A549 (cell line): ENCODE measurements at regions not wholly inside any gene's neighbourhood (a gene's known extent, or its start where the extent isn't known, plus 50 kb on each side); places are given as distances from the start of the nearest gene placed in this dataset.

Experiments used
- ATAC-seq, 2 experiments: fragments of 200-7000 bp in 1 of 2; fragments of >200 bp in 1 of 2; cut with Nextera tagmentation in 1 of 2; cut with Tn5 transposase in 1 of 2; 3 replicates each; pipeline versions ENCODE4 v1.8.0 to v1.9.1; 2018 to 2020; ENCODE audit warnings: mild to moderate bottlenecking in 1 of 2, moderate library complexity in 1 of 2
- CTCF ChIA-PET: fragments of 300-600 bp; sonication (Branson Sonifier 250); formaldehyde crosslinking; extraction: SDS; loops from one replicate; lab custom pipeline; 2021; ENCODE audit warnings: antibody characterized with exemption, inconsistent platforms; lab: Yijun Ruan, JAX
- POLR2A ChIA-PET: fragments of 350-600 bp; formaldehyde crosslinking; extraction: SDS; loops from one replicate; lab custom pipeline; 2021; ENCODE audit warnings: antibody characterized with exemption, inconsistent platforms; lab: Yijun Ruan, JAX
- DNase-seq, 2 experiments: peaks; one replicate each; pipeline versions ENCODE4 v3.0.0 to v3.0.0-alpha.2; 2011 to 2016; ENCODE audit warnings: low read depth in 1 of 2, low spot score in 1 of 2
- FAIRE-seq: peaks from 2 replicates; lab custom pipeline; 2011; peaks lifted over from hg19 to GRCh38; lab: Jason Lieb, UNC
- H3K27ac ChIP-seq, 2 experiments: fragments of >200 bp; sonication (Bioruptor Twin); formaldehyde crosslinking; 3 replicates each; pipeline ENCODE4 v1.5.1; 2016 to 2017
- H3K4me1 ChIP-seq: fragments of >200 bp; sonication (Bioruptor Twin); formaldehyde crosslinking; 3 replicates; pipeline ENCODE4 v1.6.1; 2016
- H3K4me2 ChIP-seq: fragments of >200 bp; sonication (Bioruptor Twin); formaldehyde crosslinking; 3 replicates; pipeline ENCODE4 v1.6.1; 2016
- H3K4me3 ChIP-seq: fragments of >200 bp; sonication (Bioruptor Twin); formaldehyde crosslinking; 3 replicates; pipeline ENCODE4 v1.5.1; 2016
- H3K9me3 ChIP-seq: fragments of >200 bp; sonication (Bioruptor Twin); formaldehyde crosslinking; 3 replicates; pipeline ENCODE4 v1.6.1; 2016
- BHLHE40 ChIP-seq: IDR thresholded peaks from 2 replicates; pipeline ENCODE4 v1.6.1; 2012; ENCODE audit warnings: low read depth, low read length, inconsistent platforms
- CBX2 ChIP-seq: fragments of 200-600 bp; sonication (generic); IDR thresholded peaks from 2 replicates; pipeline ENCODE4 v1.6.1; 2016; ENCODE audit warnings: low read depth, mild to moderate bottlenecking, borderline replicate concordance
- CEBPB ChIP-seq, 2 experiments: fragments of >200 bp in 1 of 2; sonication (Bioruptor Twin) in 1 of 2; formaldehyde crosslinking in 1 of 2; IDR thresholded peaks; 2 replicates each; pipeline ENCODE4 v1.6.1; 2012 to 2016
- CHD4 ChIP-seq: fragments of 200-600 bp; sonication (generic); IDR thresholded peaks from 2 replicates; pipeline ENCODE4 v1.6.1; 2016; ENCODE audit warnings: antibody characterized with exemption, mild to moderate bottlenecking, borderline replicate concordance
- CTCF ChIP-seq: fragments of >200 bp; sonication (Bioruptor Twin); formaldehyde crosslinking; IDR thresholded peaks from 3 replicates; pipeline ENCODE4 v1.5.1; 2016
- EHF ChIP-seq: fragments of 250-450 bp; sonication (Bioruptor Pico); IDR thresholded peaks from 2 replicates; pipeline ENCODE4 v1.5.0; 2020; ENCODE audit warnings: mild to moderate bottlenecking
- ELK1 ChIP-seq: fragments of 150-350 bp; IDR thresholded peaks from 2 replicates; pipeline ENCODE4 v1.6.1; 2014; ENCODE audit warnings: low read depth, mild to moderate bottlenecking, low read length
- ESRRA ChIP-seq: fragments of 150-350 bp; IDR thresholded peaks from 2 replicates; pipeline ENCODE4 v1.6.1; 2014; ENCODE audit warnings: mild to moderate bottlenecking, low read length, borderline replicate concordance
- FOSL2 ChIP-seq, 2 experiments: fragments of 450-650 bp in 1 of 2; fragments of >200 bp in 1 of 2; sonication (Bioruptor Twin) in 1 of 2; formaldehyde crosslinking; IDR thresholded peaks; 2 replicates each; pipeline versions ENCODE4 v1.5.0 to v1.6.1; 2016 to 2020; ENCODE audit warnings: mild to moderate bottlenecking in 1 of 2, moderate library complexity in 1 of 2
- FOXS1 ChIP-seq: fragments of 250-450 bp; sonication (Bioruptor Pico); IDR thresholded peaks from 2 replicates; pipeline ENCODE4 v1.5.0; 2020; ENCODE audit warnings: mild to moderate bottlenecking, moderate library complexity
- HES2 ChIP-seq: fragments of >200 bp; sonication (Bioruptor Twin); formaldehyde crosslinking; IDR thresholded peaks from 2 replicates; pipeline ENCODE4 v1.6.1; 2016
- HMGXB4 ChIP-seq: fragments of 250-450 bp; sonication (Bioruptor Pico); IDR thresholded peaks from 2 replicates; pipeline ENCODE4 v1.5.0; 2021; ENCODE audit warnings: mild to moderate bottlenecking, moderate library complexity, borderline replicate concordance
- HOXB13 ChIP-seq: fragments of 250-450 bp; sonication (Bioruptor Pico); IDR thresholded peaks from 2 replicates; pipeline ENCODE4 v1.5.0; 2020; ENCODE audit warnings: low read depth, mild to moderate bottlenecking, moderate library complexity
- JUNB ChIP-seq: fragments of >200 bp; sonication (Bioruptor Twin); formaldehyde crosslinking; IDR thresholded peaks from 2 replicates; pipeline ENCODE4 v1.6.1; 2016
- KDM1A ChIP-seq: fragments of 200-600 bp; sonication (generic); IDR thresholded peaks from 2 replicates; pipeline ENCODE4 v1.6.1; 2016; ENCODE audit warnings: low read depth, mild to moderate bottlenecking
- KDM5A ChIP-seq: fragments of 200-600 bp; sonication (generic); IDR thresholded peaks from 2 replicates; pipeline ENCODE4 v1.6.1; 2016; ENCODE audit warnings: antibody characterized with exemption, mild to moderate bottlenecking
- MAX ChIP-seq: IDR thresholded peaks from 2 replicates; pipeline ENCODE4 v1.6.1; 2012
- NFE2L2 ChIP-seq: fragments of 150-350 bp; conservative IDR thresholded peaks from 2 replicates; pipeline ENCODE4 v1.6.1; 2014; ENCODE audit warnings: low read length
- NR3C1 ChIP-seq: fragments of >200 bp; sonication (Bioruptor Twin); formaldehyde crosslinking; IDR thresholded peaks from 3 replicates; pipeline ENCODE4 v1.6.1; 2017
- RAD21 ChIP-seq, 2 experiments: fragments of >200 bp in 1 of 2; sonication (Bioruptor Twin) in 1 of 2; formaldehyde crosslinking in 1 of 2; IDR thresholded peaks in 1 of 2; conservative IDR thresholded peaks in 1 of 2; 2 replicates in 1 of 2; 3 replicates in 1 of 2; pipeline ENCODE4 v1.6.1; 2012 to 2018; ENCODE audit warnings: inconsistent platforms in 1 of 2
- RCOR1 ChIP-seq: fragments of 150-350 bp; IDR thresholded peaks from 2 replicates; pipeline ENCODE4 v1.6.1; 2014; ENCODE audit warnings: antibody characterized with exemption, low read length, low read depth
- SMC3 ChIP-seq: fragments of >200 bp; sonication (Bioruptor Twin); formaldehyde crosslinking; IDR thresholded peaks from 3 replicates; pipeline ENCODE4 v1.6.1; 2018; ENCODE audit warnings: inconsistent platforms
- TFCP2L1 ChIP-seq: fragments of 250-450 bp; sonication (Bioruptor Pico); IDR thresholded peaks from 2 replicates; pipeline ENCODE4 v1.5.0; 2021; ENCODE audit warnings: mild to moderate bottlenecking
- TP53 ChIP-seq: fragments of 250-450 bp; sonication (Bioruptor Pico); IDR thresholded peaks from 2 replicates; pipeline ENCODE4 v1.5.0; 2021; ENCODE audit warnings: mild to moderate bottlenecking, moderate library complexity
- USF2 ChIP-seq: fragments of 450-650 bp; IDR thresholded peaks from 2 replicates; pipeline ENCODE4 v1.6.1; 2014; ENCODE audit warnings: antibody characterized with exemption
- ZC3H11A ChIP-seq: fragments of 450-650 bp; IDR thresholded peaks from 2 replicates; pipeline ENCODE4 v1.6.1; 2014; ENCODE audit warnings: antibody characterized with exemption, mild to moderate bottlenecking
- ZSCAN20 ChIP-seq: fragments of 250-450 bp; sonication (Bioruptor Pico); IDR thresholded peaks from 2 replicates; pipeline ENCODE4 v1.8.0; 2022; ENCODE audit warnings: mild to moderate bottlenecking, moderate library complexity
- WGBS: methylation state at CpG from one replicate; pipeline ENCODE4 v1.1.6; 2017; ENCODE audit errors: missing lambda C conversion rate; 5-methylcytosine and 5-hydroxymethylcytosine counted together

GRCh38 chr10:33706746-33707145 is 372.3 kb upstream of the NRP1 start (continued):
- TF ChIP-seq MAX (no peak), CEBPB (IDR thresholded peaks at IDR 0.05) (no peak), RCOR1 (no peak), USF2 (no peak), TFCP2L1 (CRISPR knock-in tag) (no peak), KDM5A (no peak), ESRRA (no peak), CHD4 (no peak), EHF (CRISPR knock-in tag) (no peak), SMC3 (no peak)
- TF ChIP-seq, all 56 proteins: peak for 0

- DNase-seq: peak in 1 of 2 experiments; percentile 64
- no peak for FAIRE-seq
- TF ChIP-seq ELK1: no peak
- no peak for TF ChIP-seq HMGXB4 (CRISPR knock-in tag)
- TF ChIP-seq CTCF: no peak
- no peak for TF ChIP-seq CBX2
- no peak for TF ChIP-seq MAX
- no peak for TF ChIP-seq FOXS1 (CRISPR knock-in tag)
- TF ChIP-seq NFE2L2: no peak
- TF ChIP-seq FOSL2 (IDR thresholded peaks at IDR 0.05): no peak
- no peak for TF ChIP-seq FOSL2 (CRISPR knock-in tag; IDR thresholded peaks at IDR 0.05)
- TF ChIP-seq ZC3H11A: no peak
- no peak for TF ChIP-seq JUNB
- TF ChIP-seq HOXB13 (CRISPR knock-in tag): no peak
- TF ChIP-seq SMC3: no peak
- no peak for TF ChIP-seq NR3C1
- TF ChIP-seq USF2: no peak
- no peak for TF ChIP-seq HES2
- no peak for TF ChIP-seq TP53 (CRISPR knock-in tag)
- TF ChIP-seq KDM1A: no peak
- no peak for TF ChIP-seq RAD21 (conservative IDR thresholded peaks at IDR 0.05 in 1 of 2, IDR thresholded peaks at IDR 0.05 in 1 of 2)
- no peak for TF ChIP-seq ZSCAN20 (CRISPR knock-in tag)
- no peak for TF ChIP-seq BHLHE40
- TF ChIP-seq, all 56 proteins: peak for 0
- ChIA-PET POLR2A (interaction anchor here (1.1 kb wide), 1 partner anchor 370 kb away, joined by 4 read pairs; no protein-coding TSS in a partner anchor), CTCF (interaction anchor here (0.6 to 1.2 kb wide), 3 partner anchors 9 to 758 kb away, joined by 3 read pairs; no protein-coding TSS in a partner anchor)
- Histone ChIP-seq H3K9me3 (no peaks in the 10 kb centered on the region), H3K4me2 (peak overlapping the region; percentile 33), H3K4me1 (peaks cover 24% of the 10 kb centered on the region), H3K27ac (peak overlapping the region in 1 of 2 experiments; percentile 23; a peak in 2 of 6 replicates), H3K4me3 (no peak overlapping the region)
- peak in 1 of 2 experiments; percentile 58; a peak in 3 of 6 replicates for ATAC-seq
- WGBS: 61% methylated on average over 3 of the region's 3 CpGs
These were observed 371.7 kb upstream of the NRP1 start for GRCh38 chr10:33706191-33706590.
